Hepatocyte (in vitro differentiated cells): ENCODE measurements at regions not wholly inside any gene's neighbourhood (a gene's known extent, or its start where the extent isn't known, plus 50 kb on each side); places are given as distances from the start of the nearest gene placed in this dataset.

Experiments
- DNase-seq: peaks from one replicate; pipeline ENCODE4 v3.0.0-alpha.2; 2016; ENCODE audit warnings: low spot score
- H2AFZ ChIP-seq: fragments of 200-600 bp; sonication (generic); 2 replicates; pipeline ENCODE4 v1.6.0; 2016; ENCODE audit warnings: antibody characterized with exemption, mild to moderate bottlenecking
- H3K27ac ChIP-seq: fragments of 200-600 bp; sonication (generic); 2 replicates; pipeline ENCODE4 v1.5.1; 2016; ENCODE audit warnings: mild to moderate bottlenecking
- H3K27me3 ChIP-seq: fragments of 200-600 bp; sonication (generic); 2 replicates; pipeline ENCODE4 v1.6.1; 2016
- H3K36me3 ChIP-seq: fragments of 200-600 bp; sonication (generic); replicated peaks from 2 replicates; pipeline ENCODE4 v1.5.1; 2016; ENCODE audit warnings: low read depth; ENCODE audit not compliant: insufficient read depth
- H3K4me1 ChIP-seq: fragments of 200-600 bp; sonication (generic); 2 replicates; pipeline ENCODE4 v1.5.1; 2016; ENCODE audit warnings: mild to moderate bottlenecking, moderate library complexity; ENCODE audit not compliant: insufficient read depth
- H3K4me2 ChIP-seq: fragments of 200-600 bp; sonication (generic); 2 replicates; pipeline ENCODE4 v1.6.0; 2016
- H3K4me3 ChIP-seq: fragments of 200-600 bp; sonication (generic); 2 replicates; pipeline ENCODE4 v1.5.1; 2016; ENCODE audit warnings: mild to moderate bottlenecking
- H3K79me2 ChIP-seq: fragments of 200-600 bp; sonication (generic); 2 replicates; pipeline ENCODE4 v1.6.0; 2017; ENCODE audit warnings: mild to moderate bottlenecking
- H3K9me2 ChIP-seq: fragments of 200-600 bp; sonication (generic); replicated peaks from 2 replicates; pipeline ENCODE4 v1.6.0; 2017; ENCODE audit warnings: mild to moderate bottlenecking; ENCODE audit not compliant: insufficient read depth
- H3K9me3 ChIP-seq: fragments of 200-600 bp; sonication (generic); 2 replicates; pipeline ENCODE4 v1.5.1; 2016; ENCODE audit warnings: low read depth, mild to moderate bottlenecking
- H4K20me1 ChIP-seq: fragments of 200-600 bp; sonication (generic); 2 replicates; pipeline ENCODE4 v1.6.0; 2016; ENCODE audit warnings: mild to moderate bottlenecking; ENCODE audit not compliant: insufficient read depth, poor library complexity, severe bottlenecking
- EZH2 ChIP-seq: fragments of 200-600 bp; sonication (generic); IDR thresholded peaks from 2 replicates; pipeline ENCODE4 v1.6.1; 2016; ENCODE audit warnings: antibody characterized with exemption, mild to moderate bottlenecking, borderline replicate concordance
- EZH2phosphoT487 ChIP-seq: fragments of 200-600 bp; sonication (generic); IDR thresholded peaks from one replicate; pipeline ENCODE4 v1.6.1; 2018; ENCODE audit warnings: antibody characterized with exemption, mild to moderate bottlenecking, low read depth, moderate library complexity; ENCODE audit not compliant: unreplicated experiment, severe bottlenecking
- WGBS: methylation state at CpG from one replicate; pipeline ENCODE4 v1.1.6; 2016; ENCODE audit warnings: low lambda C conversion rate; ENCODE audit errors: missing lambda C conversion rate; 5-methylcytosine and 5-hydroxymethylcytosine counted together
- TF ChIP-seq, protein P1 (sequence below): fragments of 200-600 bp; sonication (generic); IDR thresholded peaks from 2 replicates; pipeline ENCODE4 v1.5.1; 2016; ENCODE audit warnings: antibody characterized with exemption, mild to moderate bottlenecking; ENCODE audit not compliant: poor library complexity

DNA sequence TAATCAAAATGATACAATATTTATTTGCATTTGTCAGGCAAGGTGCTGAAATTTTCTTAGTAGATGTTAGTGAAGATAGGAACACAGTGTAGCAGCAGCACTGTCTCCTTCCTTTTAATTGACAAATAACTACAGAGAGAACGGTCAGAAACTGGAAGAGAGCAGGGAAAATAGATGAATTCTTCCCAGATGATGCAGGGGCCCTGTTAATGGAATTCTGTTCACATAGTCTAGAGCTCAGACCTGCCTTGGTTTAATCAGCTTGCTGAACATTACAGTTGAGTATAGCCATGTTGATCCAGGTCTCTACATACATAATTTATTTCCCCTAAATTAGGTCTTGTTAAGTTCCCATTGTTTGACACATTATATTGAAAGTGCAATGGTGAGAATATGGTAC, 127.4 kb downstream of the SLC17A6 start:
- no peaks in the 10 kb centered on the region for H3K27me3 ChIP-seq
- H3K4me1 ChIP-seq, result no peaks in the 10 kb centered on the region

DNA sequence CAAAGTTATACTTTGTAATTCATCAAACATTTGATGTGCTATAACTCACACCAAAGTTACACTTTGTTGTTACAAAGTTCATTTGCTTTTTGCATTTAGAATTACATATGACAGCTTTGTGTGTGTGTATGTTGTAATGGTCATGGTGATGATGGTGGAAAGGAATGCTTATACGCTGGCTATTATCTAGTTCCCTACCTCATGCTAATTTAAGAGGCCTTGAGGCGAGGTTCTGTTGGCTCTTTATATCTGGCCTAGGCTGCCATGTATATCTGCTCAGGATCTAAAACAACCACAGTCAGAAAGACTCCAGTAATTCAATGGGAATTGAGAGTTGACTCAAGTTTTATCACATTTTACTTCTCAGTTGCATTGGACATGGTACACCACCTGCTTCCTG, 123.4 kb downstream of the SLC17A6 start:
- H3K9me3 ChIP-seq, result no peaks in the 10 kb centered on the region
- H3K4me2 ChIP-seq, result no peak overlapping the region
- no peaks in the 10 kb centered on the region for H4K20me1 ChIP-seq
- H3K36me3 ChIP-seq, result no peaks in the 10 kb centered on the region
- H2AFZ ChIP-seq, result no peak overlapping the region
- no peaks in the 10 kb centered on the region for H3K79me2 ChIP-seq
- no peaks in the 10 kb centered on the region for H3K9me2 ChIP-seq
- no peaks in the 10 kb centered on the region for H3K4me1 ChIP-seq
- DNase-seq, result no peak
- H3K4me3 ChIP-seq, result no peak overlapping the region
- no peak overlapping the region for H3K27ac ChIP-seq
- TF ChIP-seq, protein P1, sequence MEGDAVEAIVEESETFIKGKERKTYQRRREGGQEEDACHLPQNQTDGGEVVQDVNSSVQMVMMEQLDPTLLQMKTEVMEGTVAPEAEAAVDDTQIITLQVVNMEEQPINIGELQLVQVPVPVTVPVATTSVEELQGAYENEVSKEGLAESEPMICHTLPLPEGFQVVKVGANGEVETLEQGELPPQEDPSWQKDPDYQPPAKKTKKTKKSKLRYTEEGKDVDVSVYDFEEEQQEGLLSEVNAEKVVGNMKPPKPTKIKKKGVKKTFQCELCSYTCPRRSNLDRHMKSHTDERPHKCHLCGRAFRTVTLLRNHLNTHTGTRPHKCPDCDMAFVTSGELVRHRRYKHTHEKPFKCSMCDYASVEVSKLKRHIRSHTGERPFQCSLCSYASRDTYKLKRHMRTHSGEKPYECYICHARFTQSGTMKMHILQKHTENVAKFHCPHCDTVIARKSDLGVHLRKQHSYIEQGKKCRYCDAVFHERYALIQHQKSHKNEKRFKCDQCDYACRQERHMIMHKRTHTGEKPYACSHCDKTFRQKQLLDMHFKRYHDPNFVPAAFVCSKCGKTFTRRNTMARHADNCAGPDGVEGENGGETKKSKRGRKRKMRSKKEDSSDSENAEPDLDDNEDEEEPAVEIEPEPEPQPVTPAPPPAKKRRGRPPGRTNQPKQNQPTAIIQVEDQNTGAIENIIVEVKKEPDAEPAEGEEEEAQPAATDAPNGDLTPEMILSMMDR, result no peak
- TF ChIP-seq EZH2phosphoT487 (no peak), EZH2 (no peak)
- H3K27me3 ChIP-seq, result no peaks in the 10 kb centered on the region
- WGBS, result 56% methylated on average over 2 of the region's 2 CpGs

More for the DNA sequence above, 127.4 kb downstream of the SLC17A6 start:
- Histone ChIP-seq H3K27ac (no peak overlapping the region), H3K9me3 (no peaks in the 10 kb centered on the region), H3K9me2 (no peaks in the 10 kb centered on the region), H3K4me3 (no peak overlapping the region), H3K4me2 (no peak overlapping the region), H3K36me3 (no peaks in the 10 kb centered on the region), H4K20me1 (no peaks in the 10 kb centered on the region), H3K79me2 (no peaks in the 10 kb centered on the region), H2AFZ (no peak overlapping the region)
- TF ChIP-seq, protein P1, result no peak
- TF ChIP-seq EZH2phosphoT487, result no peak
- TF ChIP-seq EZH2, result no peak
- WGBS, result 74% methylated on average over 1 of the region's 1 CpG
- no peak for DNase-seq

DNA sequence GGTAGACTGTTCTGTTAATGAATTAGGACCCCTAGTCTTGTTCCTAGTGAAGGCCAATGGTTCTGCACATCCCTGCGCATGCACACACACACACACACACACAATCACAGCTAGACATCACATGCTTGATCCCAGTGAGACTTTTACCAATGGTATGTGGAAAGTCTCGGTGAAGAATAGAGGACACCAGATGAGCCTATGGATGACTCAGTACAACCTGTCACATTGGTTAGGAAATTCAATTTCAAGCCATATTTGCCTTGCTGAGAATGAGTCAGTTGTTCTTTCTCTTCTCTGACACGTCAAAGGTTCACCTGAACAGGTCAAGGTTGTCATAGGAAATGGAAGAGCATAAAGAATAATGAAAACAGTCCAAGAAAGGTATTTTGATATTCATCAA, 122.0 kb downstream of the SLC17A6 start:
- Histone ChIP-seq H3K79me2 (no peaks in the 10 kb centered on the region), H4K20me1 (no peaks in the 10 kb centered on the region), H3K9me2 (no peaks in the 10 kb centered on the region), H3K27me3 (no peaks in the 10 kb centered on the region), H3K9me3 (no peaks in the 10 kb centered on the region), H3K36me3 (no peaks in the 10 kb centered on the region), H2AFZ (no peak overlapping the region), H3K4me2 (no peak overlapping the region), H3K27ac (no peak overlapping the region), H3K4me1 (no peaks in the 10 kb centered on the region), H3K4me3 (no peak overlapping the region)
- no peak for TF ChIP-seq EZH2phosphoT487
- TF ChIP-seq, protein P1, result no peak
- TF ChIP-seq EZH2, result no peak
- 88% methylated on average over 3 of the region's 3 CpGs for whole genome bisulfite sequencing
- DNase-seq, result no peak

DNA sequence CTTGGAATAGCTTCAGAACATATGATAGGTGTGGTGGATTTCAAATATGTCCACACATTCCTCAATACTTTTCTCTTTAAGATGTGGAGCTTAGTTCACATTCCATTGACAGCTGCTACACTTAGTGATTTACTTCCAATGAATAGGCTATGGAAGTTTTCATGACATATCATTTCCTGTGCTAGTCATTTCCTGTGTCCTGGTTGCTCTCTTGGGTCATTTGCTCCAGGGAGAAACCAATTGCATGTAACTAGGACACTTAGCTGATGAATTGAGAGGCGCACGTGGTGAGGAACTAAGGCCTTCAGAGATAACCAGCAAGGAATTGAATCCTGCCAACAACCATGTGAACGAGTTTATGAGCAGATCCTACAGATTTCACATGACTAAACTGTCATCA, 120.9 kb downstream of the SLC17A6 start:
- H3K36me3 ChIP-seq, result no peaks in the 10 kb centered on the region
- no peaks in the 10 kb centered on the region for H4K20me1 ChIP-seq
- no peaks in the 10 kb centered on the region for H3K9me2 ChIP-seq
- H3K27me3 ChIP-seq, result no peaks in the 10 kb centered on the region
- DNase-seq, result no peak
- no peaks in the 10 kb centered on the region for H3K4me1 ChIP-seq
- 71% methylated on average over 3 of the region's 3 CpGs for WGBS
- no peak overlapping the region for H3K4me3 ChIP-seq
- no peak overlapping the region for H3K4me2 ChIP-seq
- H2AFZ ChIP-seq, result no peak overlapping the region
- no peaks in the 10 kb centered on the region for H3K79me2 ChIP-seq
- no peaks in the 10 kb centered on the region for H3K9me3 ChIP-seq
- H3K27ac ChIP-seq, result no peak overlapping the region
- TF ChIP-seq EZH2 (no peak), EZH2phosphoT487 (no peak)
- TF ChIP-seq, protein P1, result no peak
